ENCODE measurements at regions not wholly inside any gene's neighbourhood (a gene's known extent, or its start where the extent isn't known, plus 50 kb on each side); places are given as distances from the start of the nearest gene placed in this dataset.

- Mint-ChIP-seq H3K27ac (no peak overlapping the region), H3K27me3 (peaks cover 44% of the 10 kb centered on the region), H3K9me3 (ENCODE audit: insufficient read depth) (peaks cover 16% of the 10 kb centered on the region), H3K4me1 (no peaks in the 10 kb centered on the region), H3K4me3 (no peak overlapping the region)
- intact Hi-C loops (cut with micrococcal nuclease): no loop called here
- Histone ChIP-seq H4K20me1 (ENCODE audit: control insufficient read depth, insufficient read depth, low read length, poor library complexity, severe bottlenecking) (no peaks in the 10 kb centered on the region), H3K9me3 (ENCODE audit: control extremely low read depth in 1 of 3, control insufficient read depth in 2 of 3, insufficient read depth in 1 of 3, low read length in 2 of 3) (peaks cover 0 to 11% (median 5%) of the 10 kb centered on the region in 3 donors), H3K4me3 (ENCODE audit: control extremely low read depth in 1 of 5, extremely low read depth in 1 of 5, insufficient read depth in 1 of 5, low read depth in 2 of 5, low read length in 4 of 5) (no peak overlapping the region), H3K27ac (ENCODE audit: low read length in 2 of 2) (no peak overlapping the region), H3K4me2 (replicated peaks; ENCODE audit: low read depth, low read length, poor library complexity, severe bottlenecking) (no peak overlapping the region), H3K4me1 (ENCODE audit: control insufficient read depth in 2 of 2, insufficient read depth in 2 of 2, low read length in 2 of 2) (no peaks in the 10 kb centered on the region), H3K27me3 (replicated peaks in 1 of 4; ENCODE audit: control extremely low read depth in 1 of 4, control insufficient read depth in 3 of 4, insufficient read depth in 4 of 4, low read length in 3 of 4) (peaks cover 0 to 4% (median 1%) of the 10 kb centered on the region in 4 experiments), H3K36me3 (replicated peaks in 1 of 2; ENCODE audit: control extremely low read depth in 1 of 2, control insufficient read depth in 1 of 2, extremely low read depth in 1 of 2, insufficient read depth in 2 of 2, low read length in 1 of 2) (no peaks in the 10 kb centered on the region), H3K79me2 (ENCODE audit: control insufficient read depth, insufficient read depth, low read length) (no peaks in the 10 kb centered on the region), H3K9ac (ENCODE audit: low read length) (no peak overlapping the region), H2AFZ (ENCODE audit: insufficient read depth, low read depth, low read length, poor library complexity, severe bottlenecking) (no peak overlapping the region)
- POLR2A ChIA-PET: no interaction called here
- no peak for DNase-seq
- no peak for ATAC-seq (ENCODE audit: low read depth)
- CTCF ChIA-PET: no interaction called here
- TF ChIP-seq CTCF (IDR thresholded peaks at IDR 0.05) (no peak), EZH2 (IDR thresholded peaks at IDR 0.05; ENCODE audit: borderline replicate concordance, insufficient read depth, low read depth, low read length, poor library complexity, severe bottlenecking) (no peak)
Observed at GRCh38 chr2:30068067-30068466, 78.7 kb upstream of the YPEL5 start.

- Histone ChIP-seq H3K4me1 (ENCODE audit: control insufficient read depth in 2 of 2, insufficient read depth in 2 of 2, low read length in 2 of 2) (no peaks in the 10 kb centered on the region), H3K79me2 (ENCODE audit: control insufficient read depth, insufficient read depth, low read length) (no peaks in the 10 kb centered on the region), H3K4me3 (ENCODE audit: control extremely low read depth in 1 of 5, extremely low read depth in 1 of 5, insufficient read depth in 1 of 5, low read depth in 2 of 5, low read length in 4 of 5) (no peak overlapping the region), H3K36me3 (replicated peaks in 1 of 2; ENCODE audit: control extremely low read depth in 1 of 2, control insufficient read depth in 1 of 2, extremely low read depth in 1 of 2, insufficient read depth in 2 of 2, low read length in 1 of 2) (no peaks in the 10 kb centered on the region), H4K20me1 (ENCODE audit: control insufficient read depth, insufficient read depth, low read length, poor library complexity, severe bottlenecking) (no peaks in the 10 kb centered on the region), H3K27ac (ENCODE audit: low read length in 2 of 2) (no peak overlapping the region), H3K27me3 (replicated peaks in 1 of 4; ENCODE audit: control extremely low read depth in 1 of 4, control insufficient read depth in 3 of 4, insufficient read depth in 4 of 4, low read length in 3 of 4) (peaks cover 0 to 6% (median 1%) of the 10 kb centered on the region in 4 experiments), H3K9ac (ENCODE audit: low read length) (no peak overlapping the region), H3K9me3 (ENCODE audit: control extremely low read depth in 1 of 3, control insufficient read depth in 2 of 3, insufficient read depth in 1 of 3, low read length in 2 of 3) (no peaks in the 10 kb centered on the region), H3K4me2 (replicated peaks; ENCODE audit: low read depth, low read length, poor library complexity, severe bottlenecking) (no peak overlapping the region), H2AFZ (ENCODE audit: insufficient read depth, low read depth, low read length, poor library complexity, severe bottlenecking) (no peak overlapping the region)
- ChIA-PET CTCF (interaction anchor here (1.2 to 2.0 kb wide), 3 partner anchors 10 to 18 kb away, joined by 3 to 6 read pairs (median 6); no protein-coding TSS in a partner anchor), POLR2A (no interaction called here)
- peak; percentile 76 for TF ChIP-seq CTCF (IDR thresholded peaks at IDR 0.05)
- TF ChIP-seq EZH2 (IDR thresholded peaks at IDR 0.05; ENCODE audit: borderline replicate concordance, insufficient read depth, low read depth, low read length, poor library complexity, severe bottlenecking): no peak
- Mint-ChIP-seq H3K27me3 (peaks cover 49% of the 10 kb centered on the region), H3K27ac (no peak overlapping the region), H3K9me3 (ENCODE audit: insufficient read depth) (no peaks in the 10 kb centered on the region), H3K4me1 (no peaks in the 10 kb centered on the region), H3K4me3 (no peak overlapping the region)
- intact Hi-C loops (cut with micrococcal nuclease): no loop called here
- DNase-seq: peak; percentile 59
- peak; percentile 41 for ATAC-seq (ENCODE audit: low read depth)
- WGBS (ENCODE audit: insufficient coverage): 22% methylated on average over 9 of the region's 10 CpGs
Observed at GRCh38 chr2:30072250-30072842, 74.5 kb upstream of the YPEL5 start.
